ENCODE measurements at regions not wholly inside any gene's neighbourhood (a gene's known extent, or its start where the extent isn't known, plus 50 kb on each side); places are given as distances from the start of the nearest gene placed in this dataset.
"Not testable (repeated sequence)": the region's sequence is repeated elsewhere in the genome, so short reads cannot be mapped to it uniquely, and the experiment has no call there.

DNA sequence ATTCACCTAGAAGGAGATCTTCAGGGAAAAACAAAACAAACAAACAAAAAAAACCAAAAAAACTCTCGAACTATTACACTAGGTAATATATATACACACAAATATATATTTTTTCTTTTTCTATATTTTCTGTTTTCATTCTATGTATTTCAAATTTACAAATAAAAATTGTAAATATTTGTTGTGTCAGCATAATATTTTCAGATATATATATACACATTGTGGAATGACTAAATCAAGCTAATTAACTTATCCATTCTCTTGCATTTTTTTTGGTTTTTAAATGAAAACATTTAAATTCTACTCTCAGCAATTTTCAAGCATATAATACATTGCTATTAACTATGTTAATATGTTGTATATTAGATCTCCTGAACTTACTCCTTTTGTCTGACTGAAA is 762.0 kb upstream of the PCDH10 start:
- Histone ChIP-seq H3K4me3 (ENCODE audit: low read length in 2 of 2) (no peak overlapping the region), H3K36me3 (ENCODE audit: control insufficient read depth in 2 of 2, insufficient read depth in 2 of 2, low read length in 2 of 2) (no peaks in the 10 kb centered on the region), H3K9me3 (ENCODE audit: control insufficient read depth in 2 of 2, low read length in 2 of 2) (no peaks in the 10 kb centered on the region), H3K9ac (ENCODE audit: low read depth in 1 of 2, low read length in 2 of 2) (no peak overlapping the region), H3K27me3 (ENCODE audit: control insufficient read depth in 2 of 2, insufficient read depth in 2 of 2, low read length in 2 of 2) (no peaks in the 10 kb centered on the region), H3K27ac (ENCODE audit: low read depth in 2 of 2, low read length in 2 of 2) (no peak overlapping the region), H3K4me1 (ENCODE audit: control insufficient read depth in 2 of 2, insufficient read depth in 2 of 2, low read length in 2 of 2) (no peaks in the 10 kb centered on the region)

DNA sequence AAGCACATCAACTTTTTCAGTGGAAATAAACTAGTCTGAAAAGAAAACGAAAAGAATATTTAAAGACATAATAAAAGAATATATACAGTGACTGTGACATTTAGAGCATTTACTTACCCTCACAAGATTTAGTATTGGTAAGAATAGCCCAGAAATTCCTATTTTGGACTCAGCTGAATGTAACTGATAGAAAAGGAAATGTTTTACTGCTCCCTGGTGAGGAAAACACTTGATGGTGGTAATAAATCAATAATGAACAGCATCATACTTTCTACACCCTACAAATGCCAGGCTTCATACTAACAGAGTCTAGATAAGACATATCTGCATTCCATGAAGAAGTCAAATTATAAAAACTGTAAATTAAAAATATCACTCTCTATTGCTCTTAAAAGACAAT is 753.5 kb upstream of the PCDH10 start:
- H3K4me1 ChIP-seq (ENCODE audit: control insufficient read depth in 2 of 2, insufficient read depth in 2 of 2, low read length in 2 of 2): no peaks in the 10 kb centered on the region

DNA sequence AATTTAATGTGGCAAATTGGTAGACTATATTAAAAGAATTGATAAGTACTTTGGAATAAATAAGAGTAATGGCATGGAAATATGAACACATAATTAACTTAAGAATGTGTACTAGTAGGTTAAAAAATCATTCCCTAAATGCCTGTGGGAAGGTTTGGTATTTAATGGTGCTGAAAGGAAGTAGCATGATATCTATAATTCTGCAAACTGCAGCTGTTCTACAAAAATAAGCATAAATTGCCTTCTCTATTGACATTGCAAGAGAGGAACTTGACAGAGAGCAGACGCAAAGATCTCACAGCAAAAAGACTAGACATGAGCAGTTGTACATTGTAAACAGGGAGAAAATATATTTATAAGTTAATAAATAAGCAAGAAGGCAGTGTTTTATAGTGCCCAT is 752.5 kb upstream of the PCDH10 start:
- Histone ChIP-seq H3K36me3 (ENCODE audit: control insufficient read depth in 2 of 2, insufficient read depth in 2 of 2, low read length in 2 of 2) (no peaks in the 10 kb centered on the region), H3K9me3 (ENCODE audit: control insufficient read depth in 2 of 2, low read length in 2 of 2) (no peaks in the 10 kb centered on the region), H3K9ac (ENCODE audit: low read depth in 1 of 2, low read length in 2 of 2) (no peak overlapping the region), H3K4me1 (ENCODE audit: control insufficient read depth in 2 of 2, insufficient read depth in 2 of 2, low read length in 2 of 2) (no peaks in the 10 kb centered on the region), H3K27ac (ENCODE audit: low read depth in 2 of 2, low read length in 2 of 2) (no peak overlapping the region), H3K4me3 (ENCODE audit: low read length in 2 of 2) (no peak overlapping the region), H3K27me3 (ENCODE audit: control insufficient read depth in 2 of 2, insufficient read depth in 2 of 2, low read length in 2 of 2) (no peaks in the 10 kb centered on the region)

More for the DNA sequence above, 753.5 kb upstream of the PCDH10 start:
- Histone ChIP-seq H3K36me3 (ENCODE audit: control insufficient read depth in 2 of 2, insufficient read depth in 2 of 2, low read length in 2 of 2) (no peaks in the 10 kb centered on the region), H3K9ac (ENCODE audit: low read depth in 1 of 2, low read length in 2 of 2) (no peak overlapping the region), H3K9me3 (ENCODE audit: control insufficient read depth in 2 of 2, low read length in 2 of 2) (no peaks in the 10 kb centered on the region), H3K4me3 (ENCODE audit: low read length in 2 of 2) (no peak overlapping the region), H3K27me3 (ENCODE audit: control insufficient read depth in 2 of 2, insufficient read depth in 2 of 2, low read length in 2 of 2) (no peaks in the 10 kb centered on the region), H3K27ac (ENCODE audit: low read depth in 2 of 2, low read length in 2 of 2) (no peak overlapping the region)

DNA sequence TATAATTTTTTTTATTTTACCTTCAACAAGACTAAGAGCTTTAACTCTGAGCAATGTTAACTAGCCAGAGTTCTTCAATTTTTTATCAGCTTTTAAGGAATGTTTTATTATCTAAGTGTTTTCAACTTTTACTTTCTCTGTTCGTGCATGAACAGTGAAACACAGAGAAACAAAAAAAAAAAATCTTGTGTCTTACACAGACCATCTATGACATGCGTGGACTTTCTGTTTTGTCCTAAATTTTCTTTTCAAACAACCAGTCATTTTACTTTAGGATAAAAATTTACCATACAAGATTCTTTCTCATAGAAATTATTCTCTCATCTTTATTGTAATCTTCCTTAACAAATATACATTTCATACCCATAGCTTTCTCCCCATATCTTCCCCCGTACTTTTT is 731.9 kb upstream of the PCDH10 start:
- Histone ChIP-seq H3K9me3 (ENCODE audit: control insufficient read depth in 2 of 2, low read length in 2 of 2) (peaks cover 0 to 2% of the 10 kb centered on the region in 2 donors), H3K36me3 (ENCODE audit: control insufficient read depth in 2 of 2, insufficient read depth in 2 of 2, low read length in 2 of 2) (no peaks in the 10 kb centered on the region), H3K4me1 (ENCODE audit: control insufficient read depth in 2 of 2, insufficient read depth in 2 of 2, low read length in 2 of 2) (no peaks in the 10 kb centered on the region), H3K27me3 (ENCODE audit: control insufficient read depth in 2 of 2, insufficient read depth in 2 of 2, low read length in 2 of 2) (no peaks in the 10 kb centered on the region), H3K27ac (ENCODE audit: low read depth in 2 of 2, low read length in 2 of 2) (no peak overlapping the region), H3K4me3 (ENCODE audit: low read length in 2 of 2) (no peak overlapping the region), H3K9ac (ENCODE audit: low read depth in 1 of 2, low read length in 2 of 2) (no peak overlapping the region)

DNA sequence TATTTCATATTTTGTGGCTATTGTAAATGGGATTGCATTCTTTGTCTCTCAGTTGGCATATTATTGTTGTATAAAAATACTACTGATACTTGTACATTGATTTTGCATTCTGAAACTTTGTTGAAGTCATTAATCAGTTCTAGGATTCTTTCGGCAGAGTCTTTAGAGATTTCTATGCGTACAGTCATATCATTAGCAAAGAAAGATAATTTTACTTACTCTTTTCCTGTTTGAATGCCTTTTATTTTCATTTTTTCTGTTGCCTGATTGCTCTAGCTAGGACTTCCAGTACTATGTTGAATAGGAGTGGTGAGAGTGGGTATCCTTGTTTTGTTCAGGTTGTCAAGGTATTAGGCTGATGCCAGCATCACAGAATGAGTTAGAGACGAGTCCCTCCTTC is 722.0 kb upstream of the PCDH10 start:
- Histone ChIP-seq H3K9ac (ENCODE audit: low read depth in 1 of 2, low read length in 2 of 2) (no peak overlapping the region), H3K36me3 (ENCODE audit: control insufficient read depth in 2 of 2, insufficient read depth in 2 of 2, low read length in 2 of 2) (no peaks in the 10 kb centered on the region), H3K4me1 (ENCODE audit: control insufficient read depth in 2 of 2, insufficient read depth in 2 of 2, low read length in 2 of 2) (no peaks in the 10 kb centered on the region), H3K9me3 (ENCODE audit: control insufficient read depth in 2 of 2, low read length in 2 of 2) (no peaks in the 10 kb centered on the region), H3K27ac (ENCODE audit: low read depth in 2 of 2, low read length in 2 of 2) (no peak overlapping the region), H3K27me3 (ENCODE audit: control insufficient read depth in 2 of 2, insufficient read depth in 2 of 2, low read length in 2 of 2) (no peaks in the 10 kb centered on the region), H3K4me3 (ENCODE audit: low read length in 2 of 2) (no peak overlapping the region)

DNA sequence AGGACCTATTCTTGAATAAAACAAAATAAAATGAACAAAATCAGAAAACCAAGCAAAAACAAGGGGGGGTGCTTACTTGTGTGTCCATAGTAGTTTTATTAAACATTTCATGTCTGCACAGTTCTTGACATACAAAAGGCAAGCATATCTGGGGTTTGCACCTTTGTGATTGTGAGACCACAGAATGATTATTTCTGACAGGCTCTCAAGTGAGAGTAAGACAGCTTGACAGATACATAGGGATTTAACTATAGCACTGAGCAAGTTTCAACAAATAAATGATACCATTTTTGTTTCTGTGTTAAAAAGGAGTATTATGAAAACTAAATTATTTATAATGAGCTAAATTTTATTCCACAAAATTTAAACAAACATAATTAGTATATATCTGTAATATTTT is 712.0 kb upstream of the PCDH10 start:
- no peak overlapping the region for H3K9ac ChIP-seq (ENCODE audit: low read depth in 1 of 2, low read length in 2 of 2)
- H3K36me3 ChIP-seq (ENCODE audit: control insufficient read depth in 2 of 2, insufficient read depth in 2 of 2, low read length in 2 of 2): no peaks in the 10 kb centered on the region
- no peak overlapping the region for H3K27ac ChIP-seq (ENCODE audit: low read depth in 2 of 2, low read length in 2 of 2)
- no peaks in the 10 kb centered on the region for H3K27me3 ChIP-seq (ENCODE audit: control insufficient read depth in 2 of 2, insufficient read depth in 2 of 2, low read length in 2 of 2)
- H3K4me1 ChIP-seq (ENCODE audit: control insufficient read depth in 2 of 2, insufficient read depth in 2 of 2, low read length in 2 of 2): no peaks in the 10 kb centered on the region
- H3K9me3 ChIP-seq (ENCODE audit: control insufficient read depth in 2 of 2, low read length in 2 of 2): no peaks in the 10 kb centered on the region
- no peak overlapping the region for H3K4me3 ChIP-seq (ENCODE audit: low read length in 2 of 2)

DNA sequence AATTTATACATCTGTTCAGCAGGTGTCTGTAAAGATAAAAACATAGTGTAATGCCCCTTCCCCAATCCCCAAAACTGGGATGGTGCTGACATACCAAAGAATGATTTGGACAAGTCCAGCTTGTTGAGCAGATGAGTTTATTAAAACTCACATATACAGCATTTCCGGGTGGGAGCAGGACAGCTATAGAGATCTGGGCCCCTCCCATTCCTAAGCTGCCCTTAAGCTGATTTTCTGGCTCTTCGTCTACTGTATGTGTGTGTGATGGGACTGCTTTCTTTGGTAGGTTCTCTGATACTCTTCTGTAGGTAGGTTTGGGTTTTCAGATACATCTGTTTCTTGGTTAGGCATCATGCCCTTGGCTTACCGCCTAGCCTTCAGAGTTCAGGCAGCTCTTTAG is 703.7 kb upstream of the PCDH10 start:
- no peaks in the 10 kb centered on the region for H3K36me3 ChIP-seq (ENCODE audit: control insufficient read depth in 2 of 2, insufficient read depth in 2 of 2, low read length in 2 of 2)
- peaks cover 0 to 5% of the 10 kb centered on the region in 2 donors for H3K9me3 ChIP-seq (ENCODE audit: control insufficient read depth in 2 of 2, low read length in 2 of 2)
- no peak overlapping the region for H3K9ac ChIP-seq (ENCODE audit: low read depth in 1 of 2, low read length in 2 of 2)
- no peak overlapping the region for H3K4me3 ChIP-seq (ENCODE audit: low read length in 2 of 2)
- no peaks in the 10 kb centered on the region for H3K4me1 ChIP-seq (ENCODE audit: control insufficient read depth in 2 of 2, insufficient read depth in 2 of 2, low read length in 2 of 2)
- no peak overlapping the region for H3K27ac ChIP-seq (ENCODE audit: low read depth in 2 of 2, low read length in 2 of 2)
- H3K27me3 ChIP-seq (ENCODE audit: control insufficient read depth in 2 of 2, insufficient read depth in 2 of 2, low read length in 2 of 2): no peaks in the 10 kb centered on the region

DNA sequence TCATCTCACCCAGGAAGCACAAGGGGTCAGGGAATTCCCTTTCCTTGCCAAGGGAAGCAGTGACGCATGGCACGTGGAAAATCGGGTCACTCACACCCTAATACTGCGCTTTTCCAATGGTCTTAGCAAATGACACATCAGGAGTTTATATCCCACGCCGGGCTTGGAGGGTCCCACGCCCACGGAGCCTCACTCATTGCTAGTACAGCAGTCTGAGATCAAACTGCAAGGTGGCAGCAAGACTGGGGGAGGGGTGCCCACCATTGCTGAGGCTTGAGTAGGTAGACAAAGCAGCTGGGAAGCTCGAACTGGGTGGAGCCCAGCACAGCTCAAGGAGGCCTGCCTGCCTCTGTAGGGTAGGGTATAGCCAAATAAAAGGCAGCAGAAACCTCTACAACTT is 691.1 kb upstream of the PCDH10 start:
- H3K4me1 ChIP-seq (ENCODE audit: control insufficient read depth in 2 of 2, insufficient read depth in 2 of 2, low read length in 2 of 2); H3K9me3 ChIP-seq (ENCODE audit: control insufficient read depth in 2 of 2, low read length in 2 of 2); H3K4me3 ChIP-seq (ENCODE audit: low read length in 2 of 2); H3K36me3 ChIP-seq (ENCODE audit: control insufficient read depth in 2 of 2, insufficient read depth in 2 of 2, low read length in 2 of 2); H3K27ac ChIP-seq (ENCODE audit: low read depth in 2 of 2, low read length in 2 of 2); H3K9ac ChIP-seq (ENCODE audit: low read depth in 1 of 2, low read length in 2 of 2); H3K27me3 ChIP-seq (ENCODE audit: control insufficient read depth in 2 of 2, insufficient read depth in 2 of 2, low read length in 2 of 2): not testable (repeated sequence)

DNA sequence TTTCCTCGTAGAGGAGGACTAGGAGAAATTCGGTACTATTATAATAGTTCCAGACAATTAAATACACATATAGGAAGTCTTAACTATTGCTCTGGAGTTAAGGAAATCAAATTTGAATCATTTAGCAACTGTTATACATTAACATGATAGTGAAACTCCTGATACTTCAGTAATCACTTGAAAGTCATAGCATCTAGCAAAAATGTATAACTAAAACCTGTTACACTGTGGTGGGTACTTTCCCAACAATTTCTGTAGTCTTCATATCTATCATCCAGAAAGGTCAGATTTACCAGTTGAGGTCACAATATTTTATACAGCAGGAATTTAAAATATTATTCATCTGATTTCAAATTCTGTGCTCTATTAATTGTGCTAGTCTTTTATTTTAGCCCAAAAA is 669.6 kb upstream of the PCDH10 start:
- H3K27ac ChIP-seq (ENCODE audit: low read depth in 2 of 2, low read length in 2 of 2): no peak overlapping the region
- no peaks in the 10 kb centered on the region for H3K27me3 ChIP-seq (ENCODE audit: control insufficient read depth in 2 of 2, insufficient read depth in 2 of 2, low read length in 2 of 2)
- H3K9ac ChIP-seq (ENCODE audit: low read depth in 1 of 2, low read length in 2 of 2): no peak overlapping the region
- H3K4me3 ChIP-seq (ENCODE audit: low read length in 2 of 2): no peak overlapping the region
- no peaks in the 10 kb centered on the region for H3K36me3 ChIP-seq (ENCODE audit: control insufficient read depth in 2 of 2, insufficient read depth in 2 of 2, low read length in 2 of 2)
- H3K4me1 ChIP-seq (ENCODE audit: control insufficient read depth in 2 of 2, insufficient read depth in 2 of 2, low read length in 2 of 2): no peaks in the 10 kb centered on the region
- H3K9me3 ChIP-seq (ENCODE audit: control insufficient read depth in 2 of 2, low read length in 2 of 2): peaks cover 0 to 5% of the 10 kb centered on the region in 2 donors

DNA sequence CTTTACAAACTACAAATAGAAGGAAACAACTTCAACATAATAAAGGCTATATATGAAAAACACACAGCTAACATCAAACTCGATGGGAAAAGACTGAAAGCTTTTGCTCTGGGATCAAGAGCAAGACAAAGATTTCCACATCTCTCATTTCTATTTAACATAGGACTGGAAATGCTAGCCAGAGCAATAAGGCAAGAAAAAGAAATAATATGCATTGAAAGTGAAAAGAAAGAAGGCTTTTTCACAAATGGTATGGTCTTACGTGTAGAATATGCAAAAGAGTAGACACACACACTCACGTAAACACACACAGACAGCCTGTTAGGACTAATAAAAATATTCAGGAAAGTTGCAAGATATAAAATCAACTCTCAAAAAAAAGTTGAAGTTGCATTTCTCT is 660.5 kb upstream of the PCDH10 start:
- no peak overlapping the region for H3K27ac ChIP-seq (ENCODE audit: low read depth in 2 of 2, low read length in 2 of 2)
- no peak overlapping the region for H3K4me3 ChIP-seq (ENCODE audit: low read length in 2 of 2)
- H3K9me3 ChIP-seq (ENCODE audit: control insufficient read depth in 2 of 2, low read length in 2 of 2): peaks cover 2% of the 10 kb centered on the region in 2 donors
- H3K9ac ChIP-seq (ENCODE audit: low read depth in 1 of 2, low read length in 2 of 2): no peak overlapping the region
- no peaks in the 10 kb centered on the region for H3K36me3 ChIP-seq (ENCODE audit: control insufficient read depth in 2 of 2, insufficient read depth in 2 of 2, low read length in 2 of 2)
- no peaks in the 10 kb centered on the region for H3K27me3 ChIP-seq (ENCODE audit: control insufficient read depth in 2 of 2, insufficient read depth in 2 of 2, low read length in 2 of 2)
- H3K4me1 ChIP-seq (ENCODE audit: control insufficient read depth in 2 of 2, insufficient read depth in 2 of 2, low read length in 2 of 2): no peaks in the 10 kb centered on the region

DNA sequence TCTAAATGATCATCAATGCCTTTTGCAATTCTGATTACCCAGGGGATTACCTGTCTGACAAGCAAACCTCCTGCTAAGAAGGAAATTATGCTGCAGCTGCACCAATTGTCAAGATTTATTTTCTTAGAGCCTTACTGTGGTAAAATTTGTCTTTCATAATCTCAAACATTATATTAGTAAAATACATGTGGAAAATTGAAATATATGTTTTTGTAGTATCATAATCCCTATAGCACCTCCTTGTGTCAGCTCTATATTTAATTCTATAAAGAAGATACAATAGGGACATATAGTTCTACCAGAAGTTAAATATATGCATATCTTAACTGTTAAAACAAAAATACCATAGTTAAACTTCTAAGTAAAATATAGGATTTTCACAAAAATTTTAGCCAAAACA is 655.6 kb upstream of the PCDH10 start:
- no peaks in the 10 kb centered on the region for H3K36me3 ChIP-seq (ENCODE audit: control insufficient read depth in 2 of 2, insufficient read depth in 2 of 2, low read length in 2 of 2)
- no peak overlapping the region for H3K4me3 ChIP-seq (ENCODE audit: low read length in 2 of 2)
- no peaks in the 10 kb centered on the region for H3K27me3 ChIP-seq (ENCODE audit: control insufficient read depth in 2 of 2, insufficient read depth in 2 of 2, low read length in 2 of 2)
- H3K9ac ChIP-seq (ENCODE audit: low read depth in 1 of 2, low read length in 2 of 2): no peak overlapping the region
- no peak overlapping the region for H3K27ac ChIP-seq (ENCODE audit: low read depth in 2 of 2, low read length in 2 of 2)
- H3K9me3 ChIP-seq (ENCODE audit: control insufficient read depth in 2 of 2, low read length in 2 of 2): no peaks in the 10 kb centered on the region
- H3K4me1 ChIP-seq (ENCODE audit: control insufficient read depth in 2 of 2, insufficient read depth in 2 of 2, low read length in 2 of 2): no peaks in the 10 kb centered on the region
